BJ (cell line): ENCODE measurements at regions not wholly inside any gene's neighbourhood (a gene's known extent, or its start where the extent isn't known, plus 50 kb on each side); places are given as distances from the start of the nearest gene placed in this dataset. TPM values are rescaled to one million over a fixed set of nuclear protein-coding genes. Genes with fewer than 3 reads are reported as not detected.

ENCODE experiments used
- CTCF ChIA-PET: fragments of 350-600 bp; formaldehyde crosslinking; extraction: SDS; loops from one replicate; lab custom pipeline; 2021; ENCODE audit warnings: antibody characterized with exemption, inconsistent platforms; lab: Yijun Ruan, JAX
- POLR2A ChIA-PET: fragments of 300-600 bp; sonication (Branson Sonifier 250); formaldehyde crosslinking; extraction: SDS; loops from one replicate; lab custom pipeline; 2021; ENCODE audit warnings: antibody characterized with exemption; lab: Charles Lee
- DNase-seq: peaks from one replicate; pipeline ENCODE4 v3.0.0-alpha.2; 2011; ENCODE audit warnings: low read depth
- H3K27me3 ChIP-seq: 2 replicates; pipeline ENCODE4 v1.6.0; 2011; ENCODE audit warnings: low read length; ENCODE audit not compliant: control insufficient read depth, insufficient read depth
- H3K36me3 ChIP-seq: 2 replicates; pipeline ENCODE4 v1.5.1; 2011; ENCODE audit warnings: low read length; ENCODE audit not compliant: control insufficient read depth, insufficient read depth
- H3K4me3 ChIP-seq: 2 replicates; pipeline ENCODE4 v1.5.1; 2011; ENCODE audit warnings: low read depth, mild to moderate bottlenecking, control low read depth, low read length
- CTCF ChIP-seq: IDR thresholded peaks from 2 replicates; pipeline ENCODE4 v1.5.1; 2011; ENCODE audit warnings: low read depth, mild to moderate bottlenecking, control low read depth, inconsistent platforms, low read length, moderate library complexity; ENCODE audit not compliant: insufficient read depth
- small RNA-seq: library from RNA; depleted of rRNA; stranded (forward); fragments of <200 nt; gene quantifications from one replicate; pipeline ENCODE3, GENCODE V24; 2012; ENCODE audit warnings: low replicate concordance, low read depth; ENCODE audit not compliant: insufficient read length

DNA sequence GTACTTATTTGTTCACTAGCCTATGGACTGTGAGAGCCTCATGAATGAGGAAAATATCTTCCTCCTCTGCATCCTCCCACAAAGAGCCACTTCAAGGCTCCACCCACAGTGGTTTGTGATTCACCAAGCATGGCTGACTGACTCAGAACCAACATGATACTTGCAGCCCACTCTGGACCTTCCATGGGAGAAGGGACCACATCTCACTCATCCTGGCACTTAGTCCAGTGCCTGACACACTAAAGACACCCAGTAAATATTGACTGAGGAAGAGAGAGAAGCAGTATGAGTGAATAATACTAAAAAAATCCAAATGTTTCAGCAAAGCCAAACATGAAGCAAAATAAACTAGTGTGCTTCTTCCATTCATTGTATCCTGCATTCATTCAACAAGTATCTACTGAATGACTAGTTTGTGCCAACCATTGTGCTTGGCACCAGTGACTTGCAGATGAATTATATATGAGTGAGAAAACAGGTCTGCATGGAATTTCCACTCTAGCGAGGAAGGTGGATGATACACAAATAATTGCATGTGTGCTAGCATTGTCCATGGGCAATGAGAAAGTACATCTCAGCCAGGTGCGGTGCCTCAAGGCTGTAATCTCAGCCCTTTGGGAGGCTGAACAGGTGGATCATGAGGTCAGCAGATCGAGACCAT lies 54.9 kb upstream of the BLID start:
- no peak for TF ChIP-seq CTCF
- ChIA-PET CTCF (interaction anchor here (1.3 kb wide), 1 partner anchor 13 kb away, joined by 3 read pairs; no protein-coding TSS in a partner anchor), POLR2A (no interaction called here)
- peak; percentile 56 for DNase-seq
- no peaks in the 10 kb centered on the region for H3K27me3 ChIP-seq
- H3K36me3 ChIP-seq, result no peaks in the 10 kb centered on the region
- no peak overlapping the region for H3K4me3 ChIP-seq

DNA sequence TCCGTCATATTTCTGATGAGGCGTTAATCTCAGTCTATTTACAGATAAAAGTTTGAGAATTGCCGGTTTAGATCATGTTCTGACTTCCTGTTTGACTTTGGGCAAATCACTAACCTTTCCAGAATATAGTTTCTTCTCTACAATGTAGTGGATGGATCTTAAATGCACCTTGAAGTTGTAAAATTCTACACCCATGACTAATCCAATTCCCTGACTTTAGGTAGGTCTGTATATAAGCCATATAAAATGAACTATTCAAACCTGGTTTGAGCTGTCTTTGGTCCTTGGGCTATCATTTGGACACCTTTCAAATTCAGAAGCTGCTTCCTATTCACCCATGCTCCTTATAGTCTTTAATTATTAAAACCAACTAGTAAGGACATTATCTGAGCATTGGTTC lies 52.2 kb upstream of the BLID start:
- Histone ChIP-seq H3K36me3 (0 out of 2 replicates have a peak, but pooled peaks cover 1% of the 10 kb centered on the region), H3K27me3 (no peaks in the 10 kb centered on the region), H3K4me3 (no peak overlapping the region)
- CTCF ChIA-PET, result no interaction called here
- POLR2A ChIA-PET, result interaction anchor here (0.6 to 0.9 kb wide), 2 partner anchors 11 to 42 kb away, joined by 3 read pairs; no protein-coding TSS in a partner anchor
- DNase-seq, result no peak
- no peak for TF ChIP-seq CTCF

DNA sequence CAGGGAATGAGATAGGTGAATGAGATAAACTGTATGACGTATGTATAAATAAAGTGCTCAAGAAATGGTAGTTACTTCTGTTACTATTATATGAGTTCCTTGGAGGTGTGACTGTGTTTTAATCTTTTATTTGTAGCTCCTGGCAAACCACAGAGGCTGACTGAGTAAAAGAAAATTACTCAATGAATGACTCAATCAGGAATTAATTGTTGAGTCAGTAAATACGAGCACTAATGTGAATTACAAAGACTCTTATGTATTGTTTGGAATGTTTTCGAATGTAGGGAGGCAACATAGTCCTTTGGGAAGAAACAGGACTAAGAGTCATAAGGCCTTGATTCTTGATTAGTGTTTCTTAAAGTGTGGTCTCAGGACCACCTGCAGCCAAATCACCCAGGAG lies 51.1 kb upstream of the BLID start:
- peak; percentile 76 for DNase-seq
- H3K27me3 ChIP-seq, result no peaks in the 10 kb centered on the region
- H3K36me3 ChIP-seq, result 0 out of 2 replicates have a peak, but pooled peaks cover 1% of the 10 kb centered on the region
- POLR2A ChIA-PET, result interaction anchor here (0.6 kb wide), 1 partner anchor 57 kb away, joined by 5 read pairs; no protein-coding TSS in a partner anchor
- no peak for TF ChIP-seq CTCF
- CTCF ChIA-PET, result no interaction called here
- H3K4me3 ChIP-seq, result no peak overlapping the region

DNA sequence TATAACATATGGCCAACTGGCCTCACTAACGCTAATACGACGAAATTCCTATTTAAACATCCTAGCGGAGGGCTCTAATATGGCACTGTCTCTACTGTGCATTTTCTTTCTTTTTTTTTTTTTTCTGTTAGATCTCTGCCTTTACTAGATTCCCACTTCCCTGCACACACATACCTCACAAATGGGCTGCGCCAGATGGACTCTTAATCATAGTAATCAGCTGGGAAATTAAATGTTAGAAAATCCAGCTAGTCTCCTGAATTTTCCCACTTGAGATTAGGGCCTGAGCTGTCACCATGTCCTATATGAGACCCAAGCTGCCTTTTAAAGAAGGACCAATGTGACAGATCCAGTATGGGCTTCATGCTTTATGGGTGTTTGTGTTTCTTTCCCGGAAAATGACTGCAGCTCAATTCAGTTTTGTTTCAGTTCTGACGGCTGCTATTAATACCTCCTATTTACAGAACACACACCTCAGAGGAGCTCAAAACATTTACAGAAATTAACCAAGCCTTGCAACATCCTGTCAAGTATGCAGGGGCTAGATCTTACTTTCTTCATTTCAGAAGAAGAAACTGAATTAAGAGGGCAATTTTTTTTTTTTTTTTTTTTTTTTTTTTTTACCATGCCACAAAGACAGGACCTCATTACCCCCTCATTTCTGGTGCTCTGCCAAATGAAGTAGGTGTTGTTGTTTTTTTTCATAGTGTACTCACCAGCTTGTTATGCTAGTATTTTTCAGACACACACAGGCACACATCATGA lies 49.8 kb upstream of the BLID start:
- H3K36me3 ChIP-seq, result 0 out of 2 replicates have a peak, but pooled peaks cover 1% of the 10 kb centered on the region
- DNase-seq, result no peak
- CTCF ChIA-PET, result interaction anchor here (0.6 to 2.0 kb wide), 7 partner anchors 12 to 511 kb away, joined by 3 to 4 read pairs (median 3); partner anchors contain the start of gene BLID
- TF ChIP-seq CTCF, result no peak
- POLR2A ChIA-PET, result interaction anchor here (0.5 to 1.2 kb wide), 6 partner anchors 9 to 1818 kb away, joined by 3 to 16 read pairs (median 11); no protein-coding TSS in a partner anchor
- H3K4me3 ChIP-seq, result no peak overlapping the region
- H3K27me3 ChIP-seq, result no peaks in the 10 kb centered on the region

Small RNA genes in the stretch of these regions (small RNA-seq; reads per million reads assigned to genes)
- gene RNU4ATAC10P, result not detected
- not detected for gene RNU4ATAC5P
- not detected for gene RNU6-592P
